Tibial artery (tissue), 4 donors: ENCODE measurements at regions not wholly inside any gene's neighbourhood (a gene's known extent, or its start where the extent isn't known, plus 50 kb on each side); places are given as distances from the start of the nearest gene placed in this dataset.

Experiments used
- DNase-seq, 2 donors: peaks; one replicate each; pipeline ENCODE4 v3.0.0-alpha.2; 2019
- H3K27ac ChIP-seq, 2 donors: fragments of 200-600 bp; sonication (generic) in 1 of 2; 1 replicate in 1 of 2; 2 replicates in 1 of 2; pipeline ENCODE4 v1.5.1; 2018 to 2019; ENCODE audit warnings: mild to moderate bottlenecking in 1 of 2
- H3K27me3 ChIP-seq, 2 donors: fragments of 200-600 bp; sonication (generic) in 1 of 2; one replicate each; pipeline versions ENCODE4 v1.5.1 to v1.6.0; 2016 to 2019
- H3K36me3 ChIP-seq, 3 donors: fragments of 200-600 bp; sonication (generic) in 2 of 3; one replicate each; pipeline ENCODE4 v1.5.1; 2016 to 2019; ENCODE audit warnings: mild to moderate bottlenecking in 2 of 3
- H3K4me1 ChIP-seq, 4 donors: fragments of 200-600 bp; sonication (generic) in 2 of 4; 1 replicate in 3 of 4; 2 replicates in 1 of 4; pipeline ENCODE4 v1.5.1; 2016 to 2019
- H3K4me3 ChIP-seq, 2 donors: fragments of 200-600 bp; sonication (generic) in 1 of 2; 1 replicate in 1 of 2; 2 replicates in 1 of 2; pipeline ENCODE4 v1.5.1; 2018 to 2019; ENCODE audit warnings: mild to moderate bottlenecking in 2 of 2
- H3K9me3 ChIP-seq, 3 donors: fragments of 200-600 bp; sonication (generic) in 1 of 3; one replicate each; pipeline ENCODE4 v1.5.1; 2016 to 2019
- CTCF ChIP-seq, 2 experiments: fragments of 200-600 bp in 1 of 2; fragments of 450-650 bp in 1 of 2; IDR thresholded peaks; one replicate each; pipeline ENCODE4 v1.5.1; 2017 to 2019; ENCODE audit warnings: antibody characterized with exemption in 2 of 2, mild to moderate bottlenecking in 1 of 2, moderate library complexity in 1 of 2
- intact Hi-C: fragments of 100-400 bp; cut with DNase I; formaldehyde crosslinking; loops from one replicate; pipeline ENCODE4 v1.15.0; 2023; ENCODE audit warnings: low total_unique reads

GRCh38 chr3:164387236-164387635 is 691.1 kb downstream of the SI start:
- Histone ChIP-seq H3K4me1 (no peaks in the 10 kb centered on the region), H3K27ac (no peak overlapping the region), H3K36me3 (no peaks in the 10 kb centered on the region), H3K4me3 (no peak overlapping the region), H3K27me3 (no peaks in the 10 kb centered on the region), H3K9me3 (no peaks in the 10 kb centered on the region)
- DNase-seq: no peak
- intact Hi-C loops: no loop called here
- TF ChIP-seq CTCF (IDR thresholded peaks at IDR 0.05): no peak

- TF ChIP-seq CTCF (IDR thresholded peaks at IDR 0.05): no peak
- Histone ChIP-seq H3K4me3 (no peak overlapping the region), H3K27me3 (no peaks in the 10 kb centered on the region), H3K36me3 (no peaks in the 10 kb centered on the region), H3K9me3 (no peaks in the 10 kb centered on the region), H3K27ac (no peak overlapping the region), H3K4me1 (no peaks in the 10 kb centered on the region)
- intact Hi-C loops: no loop called here
- DNase-seq: no peak
These were observed 698.1 kb downstream of the SI start for GRCh38 chr3:164380156-164380555.

- Histone ChIP-seq H3K9me3 (no peaks in the 10 kb centered on the region), H3K4me3 (no peak overlapping the region), H3K36me3 (no peaks in the 10 kb centered on the region), H3K4me1 (no peaks in the 10 kb centered on the region), H3K27ac (no peak overlapping the region), H3K27me3 (no peaks in the 10 kb centered on the region)
- no peak for DNase-seq
- TF ChIP-seq CTCF (IDR thresholded peaks at IDR 0.05): no peak
- intact Hi-C loops: no loop called here
These were observed 700.8 kb downstream of the SI start for GRCh38 chr3:164377466-164377865.

GRCh38 chr3:164375995-164376394 is 702.3 kb downstream of the SI start:
- Histone ChIP-seq H3K9me3 (no peaks in the 10 kb centered on the region), H3K27ac (no peak overlapping the region), H3K27me3 (no peaks in the 10 kb centered on the region), H3K36me3 (no peaks in the 10 kb centered on the region), H3K4me3 (no peak overlapping the region), H3K4me1 (no peaks in the 10 kb centered on the region)
- intact Hi-C loops: no loop called here
- no peak for TF ChIP-seq CTCF (IDR thresholded peaks at IDR 0.05)
- no peak for DNase-seq

DNA sequence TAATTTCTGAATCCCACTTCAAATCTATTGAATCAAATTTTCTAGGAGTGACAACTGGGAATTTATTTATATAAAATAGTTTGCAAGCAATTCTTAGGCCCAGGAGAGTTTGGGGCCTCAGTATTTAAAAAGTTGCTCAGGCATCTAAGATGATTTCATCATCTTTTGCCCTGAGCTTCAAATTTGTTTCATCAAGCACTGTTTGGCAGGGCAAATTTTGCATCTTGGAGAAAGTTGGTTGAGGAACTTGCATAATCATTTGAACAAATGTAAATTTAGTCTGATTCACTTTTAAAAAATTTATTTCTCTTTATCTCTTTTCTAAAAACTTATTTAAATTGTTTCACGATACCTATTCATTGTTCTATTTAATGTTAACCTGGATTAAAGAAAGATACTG is 702.8 kb downstream of the SI start:
- no peak overlapping the region for H3K27ac ChIP-seq
- H3K36me3 ChIP-seq: no peaks in the 10 kb centered on the region
- H3K27me3 ChIP-seq: no peaks in the 10 kb centered on the region
- intact Hi-C loops: no loop called here
- H3K9me3 ChIP-seq: no peaks in the 10 kb centered on the region
- no peaks in the 10 kb centered on the region for H3K4me1 ChIP-seq
- no peak for DNase-seq
- H3K4me3 ChIP-seq: no peak overlapping the region
- TF ChIP-seq CTCF (IDR thresholded peaks at IDR 0.05): no peak

GRCh38 chr3:164371681-164372080 is 706.6 kb downstream of the SI start:
- DNase-seq: no peak
- Histone ChIP-seq H3K27me3 (no peaks in the 10 kb centered on the region), H3K36me3 (no peaks in the 10 kb centered on the region), H3K9me3 (no peaks in the 10 kb centered on the region), H3K27ac (no peak overlapping the region), H3K4me3 (no peak overlapping the region), H3K4me1 (no peaks in the 10 kb centered on the region)
- TF ChIP-seq CTCF (IDR thresholded peaks at IDR 0.05): no peak
- intact Hi-C loops: no loop called here
